ENCODE measurements at regions not wholly inside any gene's neighbourhood (a gene's known extent, or its start where the extent isn't known, plus 50 kb on each side); places are given as distances from the start of the nearest gene placed in this dataset.
"Not testable (repeated sequence)": the region's sequence is repeated elsewhere in the genome, so short reads cannot be mapped to it uniquely, and the experiment has no call there.

GRCh38 chr5:94057217-94057616 lies 315.8 kb upstream of the POU5F2 start:
- H3K9me3 ChIP-seq (ENCODE audit: control insufficient read depth, insufficient read depth, low read length) = no peaks in the 10 kb centered on the region
- POLR2A ChIA-PET (ENCODE audit: unreplicated experiment) = no interaction called here
- no peak overlapping the region for H3K14ac ChIP-seq (replicated peaks; ENCODE audit: low read depth, low read length)
- no peak overlapping the region for H2AK9ac ChIP-seq (replicated peaks; ENCODE audit: low read depth, low read length, poor library complexity)
- no peaks in the 10 kb centered on the region for H3K36me3 ChIP-seq (ENCODE audit: control insufficient read depth, insufficient read depth, low read length)
- ATAC-seq (ENCODE audit: low read depth) = no peak
- no peak overlapping the region for H3K27ac ChIP-seq (ENCODE audit: insufficient read depth, low read length)
- CTCF ChIA-PET = no interaction called here
- no peak overlapping the region for H3K4ac ChIP-seq (ENCODE audit: low read depth, low read length)
- no peaks in the 10 kb centered on the region for H3K4me1 ChIP-seq (ENCODE audit: control insufficient read depth, insufficient read depth, low read length)
- DNase-seq = no peak
- no peak overlapping the region for H2BK20ac ChIP-seq (ENCODE audit: low read depth, low read length)
- H3K4me2 ChIP-seq (ENCODE audit: low read depth, low read length) = no peak overlapping the region
- H3K18ac ChIP-seq (ENCODE audit: low read depth, low read length) = no peak overlapping the region
- no peak overlapping the region for H2BK120ac ChIP-seq (ENCODE audit: low read depth, low read length)
- no TSS peak for BruUV-seq (replicated peaks)
- in situ Hi-C loops (cut with MboI; ENCODE audit: low sequenced_read_pairs) = no loop called here
- intact Hi-C loops (cut with micrococcal nuclease) = no loop called here
- H3K56ac ChIP-seq (ENCODE audit: extremely low read depth, insufficient read depth, low read length) = no peak overlapping the region
- H3K27me3 ChIP-seq (ENCODE audit: control insufficient read depth, insufficient read depth, low read length) = no peaks in the 10 kb centered on the region
- no peak overlapping the region for H2AK5ac ChIP-seq (ENCODE audit: low read depth, low read length)
- no peaks in the 10 kb centered on the region for H4K20me1 ChIP-seq (ENCODE audit: insufficient read depth, low read length)
- H3K79me1 ChIP-seq (ENCODE audit: low read depth in 1 of 2, low read length in 2 of 2) = peaks cover 4 to 8% of the 10 kb centered on the region in 2 experiments; a peak in 2 of 4 replicates
- no peak overlapping the region for H2BK15ac ChIP-seq (ENCODE audit: low read depth, low read length)
- WGBS, 2 experiments (ENCODE audit: extremely low coverage in 2 of 2, insufficient read length in 1 of 2) = no CpG with 5 or more reads among the region's 1 CpG
- no peak overlapping the region for H4K5ac ChIP-seq (ENCODE audit: low read depth, low read length)
- no peak overlapping the region for H3K9ac ChIP-seq (ENCODE audit: low read depth, low read length)
- dilution Hi-C loops (cut with HindIII; ENCODE audit: low sequenced_read_pairs, unreplicated experiment) = no loop called here
- H4K91ac ChIP-seq (ENCODE audit: insufficient read depth, low read depth, low read length) = no peak overlapping the region
- no peak overlapping the region for H2BK5ac ChIP-seq (ENCODE audit: low read depth, low read length, poor library complexity, severe bottlenecking)
- no peak for TF ChIP-seq USF2 (IDR thresholded peaks at IDR 0.05; ENCODE audit: low read depth, low read length)
- TF ChIP-seq RAD21 (IDR thresholded peaks at IDR 0.05; ENCODE audit: low read length) = no peak
- no peak overlapping the region for H4K8ac ChIP-seq (ENCODE audit: low read depth in 2 of 2, low read length in 2 of 2)
- H3K23ac ChIP-seq (ENCODE audit: low read depth, low read length) = no peak overlapping the region
- no peaks in the 10 kb centered on the region for H3K9me1 ChIP-seq (ENCODE audit: insufficient read depth, low read length)
- H3K4me3 ChIP-seq (ENCODE audit: insufficient read depth, low read depth, low read length) = no peak overlapping the region
- no peak overlapping the region for H2AFZ ChIP-seq (replicated peaks; ENCODE audit: low read length, poor library complexity)

GRCh38 chr5:94049307-94049922 lies 308.0 kb upstream of the POU5F2 start:
- in situ Hi-C loops (cut with MboI; ENCODE audit: low sequenced_read_pairs); DNase-seq; H3K9me1 ChIP-seq (ENCODE audit: insufficient read depth, low read length); H2AK5ac ChIP-seq (ENCODE audit: low read depth, low read length); H2BK120ac ChIP-seq (ENCODE audit: low read depth, low read length); H4K8ac ChIP-seq (ENCODE audit: low read depth in 2 of 2, low read length in 2 of 2); H3K4ac ChIP-seq (ENCODE audit: low read depth, low read length); H3K4me1 ChIP-seq (ENCODE audit: control insufficient read depth, insufficient read depth, low read length); H3K56ac ChIP-seq (ENCODE audit: extremely low read depth, insufficient read depth, low read length); H4K91ac ChIP-seq (ENCODE audit: insufficient read depth, low read depth, low read length); H3K9me3 ChIP-seq (ENCODE audit: control insufficient read depth, insufficient read depth, low read length); H3K23ac ChIP-seq (ENCODE audit: low read depth, low read length); H3K18ac ChIP-seq (ENCODE audit: low read depth, low read length); H2AFZ ChIP-seq (replicated peaks; ENCODE audit: low read length, poor library complexity); ATAC-seq (ENCODE audit: low read depth); BruUV-seq (replicated peaks); H3K27me3 ChIP-seq (ENCODE audit: control insufficient read depth, insufficient read depth, low read length); H2BK20ac ChIP-seq (ENCODE audit: low read depth, low read length); dilution Hi-C loops (cut with HindIII; ENCODE audit: low sequenced_read_pairs, unreplicated experiment); H3K4me2 ChIP-seq (ENCODE audit: low read depth, low read length); H3K79me1 ChIP-seq (ENCODE audit: low read depth in 1 of 2, low read length in 2 of 2); intact Hi-C loops (cut with micrococcal nuclease); H3K9ac ChIP-seq (ENCODE audit: low read depth, low read length); H4K20me1 ChIP-seq (ENCODE audit: insufficient read depth, low read length); H4K5ac ChIP-seq (ENCODE audit: low read depth, low read length); H3K4me3 ChIP-seq (ENCODE audit: insufficient read depth, low read depth, low read length); H3K14ac ChIP-seq (replicated peaks; ENCODE audit: low read depth, low read length); H2BK5ac ChIP-seq (ENCODE audit: low read depth, low read length, poor library complexity, severe bottlenecking); H2BK15ac ChIP-seq (ENCODE audit: low read depth, low read length); H2AK9ac ChIP-seq (replicated peaks; ENCODE audit: low read depth, low read length, poor library complexity); H3K27ac ChIP-seq (ENCODE audit: insufficient read depth, low read length); H3K36me3 ChIP-seq (ENCODE audit: control insufficient read depth, insufficient read depth, low read length): not testable (repeated sequence)
- CTCF ChIA-PET = interaction anchor here (0.8 kb wide), 1 partner anchor 605 kb away, joined by 3 read pairs; no protein-coding TSS in a partner anchor
- POLR2A ChIA-PET (ENCODE audit: unreplicated experiment) = interaction anchor here (0.6 kb wide), 1 partner anchor 87 kb away, joined by 5 read pairs; no protein-coding TSS in a partner anchor
- WGBS, 2 experiments (ENCODE audit: extremely low coverage in 2 of 2, insufficient read length in 1 of 2) = no CpG with 5 or more reads among the region's 10 CpGs
